Mesothelial cell of epicardium (in vitro differentiated cells): ENCODE measurements at regions not wholly inside any gene's neighbourhood (a gene's known extent, or its start where the extent isn't known, plus 50 kb on each side); places are given as distances from the start of the nearest gene placed in this dataset.
A peak's percentile ranks its signal among the peaks of the same experiment; 100 is the strongest.

Experiments
- DNase-seq, 2 experiments: peaks; one replicate each; pipeline ENCODE4 v3.0.0; 2021; ENCODE audit warnings: low spot score in 2 of 2; ENCODE audit not compliant: unreplicated experiment in 2 of 2
- H3K27ac Mint-ChIP-seq: 2 replicates; pipeline ENCODE4 v1.8.0; 2021; ENCODE audit warnings: mixed read lengths
- H3K27me3 Mint-ChIP-seq: 2 replicates; pipeline ENCODE4 v1.8.0; 2021; ENCODE audit warnings: low read depth, mixed read lengths
- H3K36me3 Mint-ChIP-seq: 2 replicates; pipeline ENCODE4 v1.8.0; 2021; ENCODE audit warnings: mixed read lengths
- H3K4me1 Mint-ChIP-seq: 2 replicates; pipeline ENCODE4 v1.8.0; 2021; ENCODE audit warnings: mixed read lengths
- H3K4me3 Mint-ChIP-seq: 2 replicates; pipeline ENCODE4 v1.8.0; 2021; ENCODE audit warnings: mild to moderate bottlenecking, moderate library complexity, mixed read lengths
- H3K9me3 Mint-ChIP-seq: 2 replicates; pipeline ENCODE4 v1.8.0; 2021; ENCODE audit warnings: mixed read lengths
- TF ChIP-seq, protein P1 (sequence below): fragments of 200-600 bp; sonication (generic); IDR thresholded peaks from one replicate; pipeline ENCODE4 v1.5.0; 2021; ENCODE audit warnings: antibody characterized with exemption; ENCODE audit not compliant: unreplicated experiment

DNA sequence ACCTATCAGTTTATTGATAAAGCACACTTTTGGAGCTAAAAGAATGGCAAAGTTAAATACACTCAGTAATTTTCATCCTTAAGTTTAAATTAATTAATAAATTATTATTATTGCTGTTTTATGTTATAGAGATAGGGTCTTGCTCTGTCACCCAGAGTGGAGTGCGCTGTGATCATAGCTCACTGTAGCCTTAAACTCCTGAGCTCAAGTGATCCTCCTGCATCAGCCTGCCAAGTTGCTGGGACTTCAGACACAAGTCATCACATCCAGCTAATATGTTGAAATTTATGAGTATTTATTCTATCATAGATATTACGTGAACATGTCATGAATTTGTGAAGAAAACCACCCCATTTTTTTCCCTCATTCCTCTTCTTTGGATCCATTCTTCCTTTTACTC, 64.2 kb downstream of the GJA1 start:
- Mint-ChIP-seq H3K27me3 (no peaks in the 10 kb centered on the region), H3K4me3 (no peak overlapping the region), H3K4me1 (peaks cover 26% of the 10 kb centered on the region), H3K27ac (no peak overlapping the region), H3K9me3 (peaks cover 4% of the 10 kb centered on the region), H3K36me3 (no peaks in the 10 kb centered on the region)
- TF ChIP-seq, protein P1, sequence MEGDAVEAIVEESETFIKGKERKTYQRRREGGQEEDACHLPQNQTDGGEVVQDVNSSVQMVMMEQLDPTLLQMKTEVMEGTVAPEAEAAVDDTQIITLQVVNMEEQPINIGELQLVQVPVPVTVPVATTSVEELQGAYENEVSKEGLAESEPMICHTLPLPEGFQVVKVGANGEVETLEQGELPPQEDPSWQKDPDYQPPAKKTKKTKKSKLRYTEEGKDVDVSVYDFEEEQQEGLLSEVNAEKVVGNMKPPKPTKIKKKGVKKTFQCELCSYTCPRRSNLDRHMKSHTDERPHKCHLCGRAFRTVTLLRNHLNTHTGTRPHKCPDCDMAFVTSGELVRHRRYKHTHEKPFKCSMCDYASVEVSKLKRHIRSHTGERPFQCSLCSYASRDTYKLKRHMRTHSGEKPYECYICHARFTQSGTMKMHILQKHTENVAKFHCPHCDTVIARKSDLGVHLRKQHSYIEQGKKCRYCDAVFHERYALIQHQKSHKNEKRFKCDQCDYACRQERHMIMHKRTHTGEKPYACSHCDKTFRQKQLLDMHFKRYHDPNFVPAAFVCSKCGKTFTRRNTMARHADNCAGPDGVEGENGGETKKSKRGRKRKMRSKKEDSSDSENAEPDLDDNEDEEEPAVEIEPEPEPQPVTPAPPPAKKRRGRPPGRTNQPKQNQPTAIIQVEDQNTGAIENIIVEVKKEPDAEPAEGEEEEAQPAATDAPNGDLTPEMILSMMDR: no peak
- DNase-seq: no peak

DNA sequence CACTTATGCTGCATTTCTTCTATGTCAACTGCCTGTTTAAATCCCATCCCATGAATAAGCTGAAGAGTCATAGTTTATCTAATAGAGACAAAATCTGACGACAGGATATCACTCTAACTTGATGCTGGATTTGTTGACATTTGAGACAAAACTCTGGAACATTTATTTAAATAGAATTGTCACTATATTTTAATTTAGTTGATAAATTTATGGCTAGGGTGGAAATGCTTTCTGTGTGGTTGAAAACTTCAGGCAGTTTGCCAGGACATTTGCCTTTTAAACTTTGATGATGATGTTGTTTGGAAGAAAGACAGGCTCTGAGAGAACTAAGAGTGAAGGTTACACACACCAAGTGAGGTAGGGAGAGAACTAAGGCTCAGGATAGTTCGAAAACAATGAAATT, 68.1 kb downstream of the GJA1 start:
- H3K27ac Mint-ChIP-seq: peak overlapping the region; percentile 85
- TF ChIP-seq, protein P1: no peak
- H3K9me3 Mint-ChIP-seq: peaks cover 4% of the 10 kb centered on the region
- no peak overlapping the region for H3K4me3 Mint-ChIP-seq
- no peaks in the 10 kb centered on the region for H3K36me3 Mint-ChIP-seq
- no peaks in the 10 kb centered on the region for H3K27me3 Mint-ChIP-seq
- H3K4me1 Mint-ChIP-seq: peaks cover 35% of the 10 kb centered on the region
- no peak for DNase-seq

DNA sequence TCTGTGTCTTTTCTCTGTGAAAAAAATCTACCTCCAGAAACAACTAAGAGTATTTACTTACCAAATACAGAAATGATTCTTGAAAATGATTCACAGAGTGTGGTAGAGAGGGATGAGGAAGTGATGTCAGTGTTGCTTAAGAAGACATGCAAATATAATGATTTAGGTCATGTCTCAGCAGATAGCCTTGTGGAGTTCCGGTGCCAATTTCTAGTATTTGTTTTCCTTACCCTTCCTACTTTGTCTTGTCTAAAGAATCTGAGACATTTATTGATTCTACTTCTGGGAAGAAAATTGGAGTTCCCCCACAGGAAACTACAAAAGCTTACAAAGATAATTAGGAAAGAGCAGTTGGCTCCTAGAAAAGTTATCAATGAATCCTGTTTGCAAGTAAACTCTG, 68.8 kb downstream of the GJA1 start:
- DNase-seq: no peak
- Mint-ChIP-seq H3K27ac (peak overlapping the region; percentile 85), H3K36me3 (no peaks in the 10 kb centered on the region)

DNA sequence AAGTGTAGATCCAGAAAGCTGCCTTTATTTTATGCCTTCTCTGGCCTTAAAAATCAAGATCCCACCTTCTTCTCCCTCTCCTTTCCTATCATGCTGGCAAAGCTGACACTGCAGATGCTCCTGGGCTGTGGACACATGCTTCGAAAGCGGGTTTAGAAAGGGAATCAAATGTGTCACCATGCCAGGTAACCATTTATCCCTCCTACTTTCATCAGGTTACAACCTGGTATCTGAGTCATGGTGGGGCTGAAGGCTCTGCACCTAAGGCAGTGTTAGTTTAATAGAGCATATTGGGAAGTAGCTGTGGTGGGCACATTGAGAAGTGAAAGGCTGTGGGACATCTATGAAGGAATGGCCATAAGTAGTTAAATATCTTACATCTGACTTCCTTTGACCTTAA, 69.8 kb downstream of the GJA1 start:
- H3K27me3 Mint-ChIP-seq: no peaks in the 10 kb centered on the region
- peaks cover 4% of the 10 kb centered on the region for H3K9me3 Mint-ChIP-seq
- DNase-seq: no peak
- TF ChIP-seq, protein P1: no peak
- H3K36me3 Mint-ChIP-seq: no peaks in the 10 kb centered on the region
- peaks cover 38% of the 10 kb centered on the region for H3K4me1 Mint-ChIP-seq
- H3K27ac Mint-ChIP-seq: no peak overlapping the region
- H3K4me3 Mint-ChIP-seq: no peak overlapping the region

More for the DNA sequence above, 68.8 kb downstream of the GJA1 start:
- Mint-ChIP-seq H3K27me3 (no peaks in the 10 kb centered on the region), H3K4me3 (no peak overlapping the region), H3K9me3 (peaks cover 4% of the 10 kb centered on the region), H3K4me1 (peaks cover 42% of the 10 kb centered on the region)
- TF ChIP-seq, protein P1: no peak

DNA sequence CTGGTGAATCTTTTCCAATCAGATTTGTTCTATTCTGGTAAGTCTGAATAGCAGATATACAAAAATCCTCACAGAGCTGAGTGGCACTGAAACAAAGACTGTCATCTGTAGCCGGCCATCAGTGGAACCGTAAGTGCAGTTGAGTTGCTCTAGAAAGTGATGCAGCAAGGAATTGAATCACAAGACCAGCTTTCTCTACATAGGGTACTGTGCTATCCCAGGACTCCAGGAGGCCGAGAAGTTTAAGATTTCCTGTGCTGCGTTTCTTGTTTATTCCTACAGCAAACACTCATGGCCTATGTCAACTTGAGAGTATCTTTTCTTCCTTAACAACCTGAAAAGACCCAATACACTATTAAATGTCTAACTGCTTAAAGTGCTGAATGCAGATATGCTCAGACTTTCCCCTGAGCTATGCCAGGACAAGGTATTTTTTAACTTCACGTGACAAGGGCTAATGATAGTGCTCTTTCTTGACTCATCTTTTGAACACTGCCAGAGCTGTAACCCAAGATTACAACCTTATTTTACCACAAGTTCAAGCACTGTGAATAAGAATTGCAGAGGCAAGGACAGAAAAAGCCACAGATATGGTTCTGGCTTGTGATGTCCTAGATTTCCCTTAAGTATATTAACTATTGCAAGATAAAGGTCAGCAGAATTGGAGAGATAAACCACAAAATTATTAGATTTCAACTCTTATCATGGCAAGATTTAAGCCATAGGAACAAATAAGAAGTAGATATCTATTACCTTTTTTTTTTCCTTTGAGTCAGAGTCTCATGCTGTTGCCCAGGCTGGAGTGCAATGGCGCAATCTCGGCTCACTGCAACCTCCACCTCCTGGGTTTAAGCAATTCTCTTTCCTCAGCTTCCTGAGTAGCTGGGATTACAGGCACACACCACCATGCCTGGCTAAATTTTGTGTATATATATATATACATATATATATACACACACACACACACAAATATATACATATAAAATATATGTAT, 71.6 kb downstream of the GJA1 start:
- Mint-ChIP-seq H3K36me3 (no peaks in the 10 kb centered on the region), H3K27me3 (no peaks in the 10 kb centered on the region), H3K27ac (no peak overlapping the region), H3K4me1 (peaks cover 44% of the 10 kb centered on the region), H3K9me3 (no peaks in the 10 kb centered on the region), H3K4me3 (no peak overlapping the region)
- no peak for DNase-seq
- TF ChIP-seq, protein P1: no peak
